Activated naive CD8-positive, alpha-beta T cell treated with anti-CD3 and anti-CD28 coated beads for 36 hours (primary cell): ENCODE measurements at regions not wholly inside any gene's neighbourhood (a gene's known extent, or its start where the extent isn't known, plus 50 kb on each side); places are given as distances from the start of the nearest gene placed in this dataset.

Experiments
- DNase-seq: peaks from one replicate; pipeline ENCODE4 v3.0.0; 2021
- H3K27ac Mint-ChIP-seq: one replicate; pipeline ENCODE4 v1.8.0; 2022; ENCODE audit warnings: mild to moderate bottlenecking, moderate library complexity, mixed read lengths
- H3K27me3 Mint-ChIP-seq: one replicate; pipeline ENCODE4 v1.8.0; 2022; ENCODE audit warnings: mild to moderate bottlenecking, mixed read lengths
- H3K36me3 Mint-ChIP-seq: one replicate; pipeline ENCODE4 v1.8.0; 2021; ENCODE audit warnings: mild to moderate bottlenecking, mixed read lengths
- H3K4me1 Mint-ChIP-seq: one replicate; pipeline ENCODE4 v1.8.0; 2021; ENCODE audit warnings: mixed read lengths
- H3K4me3 Mint-ChIP-seq: one replicate; pipeline ENCODE4 v1.8.0; 2022; ENCODE audit warnings: mild to moderate bottlenecking, moderate library complexity, mixed read lengths
- H3K9me3 Mint-ChIP-seq: one replicate; pipeline ENCODE4 v1.8.0; 2022; ENCODE audit warnings: mixed read lengths

GRCh38 chr2:22879009-22879863, 505.7 kb upstream of the KLHL29 start:
- Mint-ChIP-seq H3K4me1 (no peaks in the 10 kb centered on the region), H3K36me3 (no peaks in the 10 kb centered on the region), H3K9me3 (peaks cover 1% of the 10 kb centered on the region), H3K27ac (no peak overlapping the region), H3K4me3 (no peak overlapping the region), H3K27me3 (no peaks in the 10 kb centered on the region)
- no peak for DNase-seq

DNA sequence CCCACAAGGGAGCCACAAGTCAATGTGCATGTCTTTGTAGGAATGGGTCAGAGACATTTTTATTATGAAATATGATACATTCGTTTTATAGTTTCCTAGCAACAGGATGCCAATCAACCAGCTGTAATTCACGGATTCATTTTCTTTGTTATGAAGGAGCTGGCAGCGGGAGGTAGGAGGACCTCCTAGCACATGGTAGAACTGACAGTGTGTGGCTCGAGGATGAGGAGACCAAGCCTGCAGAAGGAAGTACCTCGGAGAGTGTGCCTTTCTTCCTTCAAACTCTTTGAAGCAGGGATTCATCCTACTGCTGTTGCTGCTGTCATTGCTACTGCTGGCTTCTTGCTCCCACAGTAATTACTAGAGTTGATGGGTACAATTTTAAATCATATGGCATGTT, 504.8 kb upstream of the KLHL29 start:
- no peak for DNase-seq
- no peaks in the 10 kb centered on the region for H3K27me3 Mint-ChIP-seq
- H3K4me3 Mint-ChIP-seq = no peak overlapping the region
- no peaks in the 10 kb centered on the region for H3K4me1 Mint-ChIP-seq
- H3K9me3 Mint-ChIP-seq = peaks cover 1% of the 10 kb centered on the region
- H3K36me3 Mint-ChIP-seq = no peaks in the 10 kb centered on the region
- H3K27ac Mint-ChIP-seq = no peak overlapping the region

DNA sequence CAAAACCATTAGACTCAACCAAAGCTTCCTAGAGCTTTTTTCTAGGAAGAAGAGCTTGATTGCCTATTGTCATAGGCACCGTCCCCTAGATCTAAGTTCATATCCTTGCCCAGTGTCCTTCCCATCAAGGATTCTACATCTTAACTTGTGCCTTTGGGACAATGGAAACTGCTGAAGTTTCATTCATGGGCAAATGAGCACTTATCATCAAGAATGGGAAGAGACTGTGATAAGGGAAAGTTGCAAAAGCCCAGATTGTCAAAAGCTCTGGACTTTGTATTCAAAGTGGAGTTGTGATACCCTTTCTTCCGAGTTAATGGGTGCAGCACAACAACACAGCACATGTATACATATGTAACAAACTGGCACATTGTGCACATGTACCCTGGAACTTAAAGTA, 503.0 kb upstream of the KLHL29 start:
- Mint-ChIP-seq H3K27ac (no peak overlapping the region), H3K4me1 (no peaks in the 10 kb centered on the region), H3K9me3 (no peaks in the 10 kb centered on the region), H3K4me3 (no peak overlapping the region), H3K27me3 (no peaks in the 10 kb centered on the region), H3K36me3 (no peaks in the 10 kb centered on the region)
- no peak for DNase-seq

DNA sequence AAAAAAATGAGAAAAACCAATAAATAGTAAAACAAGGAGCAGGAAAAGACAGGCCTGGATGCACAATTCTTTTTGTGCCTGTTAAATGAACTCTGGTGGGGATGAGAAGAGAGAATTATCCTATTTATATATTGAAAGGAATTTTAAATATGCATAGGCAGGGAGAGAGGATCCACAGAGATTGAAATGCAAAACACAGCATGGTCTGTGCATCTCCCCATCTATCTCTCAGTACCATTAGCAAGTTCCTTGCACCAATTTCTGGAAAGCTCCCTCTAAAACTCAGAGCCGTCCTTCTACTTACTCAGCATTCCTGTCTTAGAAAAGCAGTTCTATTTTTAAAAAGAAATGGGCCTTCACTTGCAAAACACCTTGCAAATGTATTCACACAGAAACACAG, 502.3 kb upstream of the KLHL29 start:
- H3K36me3 Mint-ChIP-seq = no peaks in the 10 kb centered on the region
- no peak for DNase-seq
- no peaks in the 10 kb centered on the region for H3K4me1 Mint-ChIP-seq
- H3K27me3 Mint-ChIP-seq = no peaks in the 10 kb centered on the region
- no peak overlapping the region for H3K27ac Mint-ChIP-seq
- H3K4me3 Mint-ChIP-seq = no peak overlapping the region
- no peaks in the 10 kb centered on the region for H3K9me3 Mint-ChIP-seq

DNA sequence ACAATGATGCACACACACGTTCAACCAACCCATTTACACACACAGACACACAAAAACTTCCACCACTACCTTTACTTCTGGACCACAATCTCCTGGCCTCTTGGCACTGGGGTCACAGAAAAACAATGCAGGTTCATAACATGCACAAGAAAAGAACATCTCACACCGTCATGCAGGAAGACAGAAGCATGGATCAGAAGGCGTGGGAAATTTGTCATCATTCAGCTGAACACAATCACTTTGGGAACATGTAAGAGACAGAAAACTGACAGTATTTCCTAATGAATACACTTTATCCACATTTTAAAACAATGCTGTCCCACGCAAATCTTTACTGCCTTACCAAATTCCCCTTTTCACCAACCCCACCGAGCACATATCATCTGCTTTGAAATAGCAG, 501.9 kb upstream of the KLHL29 start:
- H3K9me3 Mint-ChIP-seq = no peaks in the 10 kb centered on the region
- no peak overlapping the region for H3K27ac Mint-ChIP-seq
- DNase-seq = no peak
- H3K36me3 Mint-ChIP-seq = no peaks in the 10 kb centered on the region
- no peak overlapping the region for H3K4me3 Mint-ChIP-seq
- no peaks in the 10 kb centered on the region for H3K27me3 Mint-ChIP-seq
- H3K4me1 Mint-ChIP-seq = no peaks in the 10 kb centered on the region

GRCh38 chr2:22885245-22885644, 499.7 kb upstream of the KLHL29 start:
- Mint-ChIP-seq H3K27ac (no peak overlapping the region), H3K4me1 (no peaks in the 10 kb centered on the region), H3K9me3 (no peaks in the 10 kb centered on the region), H3K27me3 (no peaks in the 10 kb centered on the region), H3K36me3 (no peaks in the 10 kb centered on the region), H3K4me3 (no peak overlapping the region)
- DNase-seq = no peak

DNA sequence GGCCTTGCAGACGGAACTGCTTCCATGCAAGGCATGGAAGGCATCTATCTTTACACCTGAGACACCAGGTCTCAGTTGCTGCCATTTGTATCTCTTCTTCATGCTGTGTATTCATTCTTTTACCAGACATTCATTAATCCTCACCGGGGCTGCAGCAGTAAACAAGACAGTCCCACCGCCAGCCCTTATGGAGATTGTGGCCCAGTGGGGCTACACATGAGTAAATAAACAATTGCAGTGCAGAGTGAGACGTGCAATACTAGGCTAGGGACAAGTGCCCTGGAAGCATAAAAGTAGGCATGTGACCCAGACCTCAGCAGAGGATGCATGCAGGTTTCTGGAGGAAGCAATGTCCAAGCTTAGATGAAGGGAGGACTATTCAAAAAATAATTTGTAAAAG, 497.6 kb upstream of the KLHL29 start:
- no peak overlapping the region for H3K4me3 Mint-ChIP-seq
- H3K27ac Mint-ChIP-seq = no peak overlapping the region
- DNase-seq = no peak
- no peaks in the 10 kb centered on the region for H3K27me3 Mint-ChIP-seq
- no peaks in the 10 kb centered on the region for H3K4me1 Mint-ChIP-seq
- H3K36me3 Mint-ChIP-seq = no peaks in the 10 kb centered on the region
- no peaks in the 10 kb centered on the region for H3K9me3 Mint-ChIP-seq

GRCh38 chr2:22887845-22888244, 497.1 kb upstream of the KLHL29 start:
- no peaks in the 10 kb centered on the region for H3K4me1 Mint-ChIP-seq
- H3K4me3 Mint-ChIP-seq = no peak overlapping the region
- no peaks in the 10 kb centered on the region for H3K9me3 Mint-ChIP-seq
- H3K27me3 Mint-ChIP-seq = no peaks in the 10 kb centered on the region
- no peak overlapping the region for H3K27ac Mint-ChIP-seq
- H3K36me3 Mint-ChIP-seq = no peaks in the 10 kb centered on the region
- DNase-seq = no peak

DNA sequence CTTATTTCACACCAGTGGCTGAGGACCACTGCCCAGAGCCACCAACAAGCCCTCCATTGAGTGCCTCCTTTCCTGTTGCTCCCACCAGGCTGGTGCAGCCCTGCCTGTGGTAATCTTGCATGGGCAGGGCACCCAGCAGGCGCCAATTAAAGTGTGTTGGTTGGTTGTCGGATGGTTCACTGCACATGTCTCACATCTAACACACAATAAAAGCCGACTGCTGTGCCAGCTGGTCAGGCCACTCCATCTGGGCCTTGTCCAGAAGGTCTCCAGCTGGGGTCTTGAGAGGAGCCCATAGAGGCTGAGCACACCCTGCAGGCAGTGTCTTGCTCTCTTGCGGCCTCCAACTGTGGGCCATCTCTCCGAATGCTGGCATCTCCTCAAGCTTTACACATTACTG, 494.8 kb upstream of the KLHL29 start:
- no peak for DNase-seq
- Mint-ChIP-seq H3K4me1 (no peaks in the 10 kb centered on the region), H3K36me3 (no peaks in the 10 kb centered on the region), H3K27ac (no peak overlapping the region), H3K9me3 (no peaks in the 10 kb centered on the region), H3K27me3 (no peaks in the 10 kb centered on the region), H3K4me3 (no peak overlapping the region)

DNA sequence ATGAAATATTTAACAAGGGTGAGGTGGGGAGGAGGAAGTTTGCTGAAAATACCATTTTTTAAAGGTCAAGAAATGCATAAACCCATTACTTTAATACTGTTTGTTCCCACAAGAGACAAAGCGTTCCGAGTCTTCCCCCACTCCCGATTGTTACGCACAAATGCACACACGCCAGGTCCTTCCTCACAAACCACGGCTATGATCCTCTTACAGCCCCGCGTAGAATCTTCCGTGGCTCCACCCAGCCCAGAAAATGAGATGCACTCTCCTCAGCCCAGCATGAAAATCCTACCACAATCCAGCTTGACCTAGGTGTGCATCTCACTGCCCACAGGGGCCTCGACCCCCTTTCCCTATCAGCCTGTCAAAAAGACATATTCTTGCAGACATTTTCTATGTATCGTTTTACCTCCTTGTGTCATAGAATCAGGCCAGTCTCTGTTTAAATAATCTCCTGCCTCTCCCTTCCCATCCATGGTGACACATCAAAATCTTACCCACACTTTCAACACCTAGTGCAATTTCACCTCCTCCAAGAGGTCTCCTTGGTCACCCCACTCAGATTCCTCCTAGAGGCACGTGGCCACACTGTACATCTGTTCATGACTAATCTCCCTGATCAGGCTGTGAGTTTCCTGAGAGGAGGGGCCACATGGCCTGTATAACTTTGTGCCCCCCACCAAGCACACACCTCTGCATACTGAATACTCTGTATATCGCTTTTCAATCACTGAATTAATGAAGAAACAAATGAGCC, 491.0 kb upstream of the KLHL29 start:
- Mint-ChIP-seq H3K9me3 (no peaks in the 10 kb centered on the region), H3K36me3 (no peaks in the 10 kb centered on the region), H3K4me3 (no peak overlapping the region), H3K4me1 (no peaks in the 10 kb centered on the region), H3K27ac (no peak overlapping the region), H3K27me3 (no peaks in the 10 kb centered on the region)
- no peak for DNase-seq

DNA sequence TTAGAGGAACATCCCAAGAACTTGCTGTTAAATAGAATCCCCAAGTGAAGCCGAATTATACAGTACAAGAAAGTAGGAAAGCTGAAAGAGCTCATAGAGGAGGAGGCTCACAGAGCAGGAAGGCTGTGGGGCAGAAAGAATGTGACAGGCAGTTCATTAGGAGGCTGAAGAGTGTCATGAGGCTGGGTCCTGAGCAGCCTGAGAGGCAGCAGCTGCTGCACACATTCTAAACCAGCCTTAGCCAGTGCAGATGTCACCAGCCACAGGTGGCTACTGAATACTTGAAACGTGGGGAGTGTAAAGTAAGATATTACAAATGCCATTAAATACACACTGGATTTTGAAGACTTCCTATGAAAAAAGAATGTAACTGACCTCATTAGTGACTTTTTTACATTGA, 490.2 kb upstream of the KLHL29 start:
- DNase-seq = no peak
- no peaks in the 10 kb centered on the region for H3K36me3 Mint-ChIP-seq
- no peak overlapping the region for H3K4me3 Mint-ChIP-seq
- no peak overlapping the region for H3K27ac Mint-ChIP-seq
- no peaks in the 10 kb centered on the region for H3K9me3 Mint-ChIP-seq
- peaks cover 3% of the 10 kb centered on the region for H3K27me3 Mint-ChIP-seq
- no peaks in the 10 kb centered on the region for H3K4me1 Mint-ChIP-seq

- no peak overlapping the region for H3K4me3 Mint-ChIP-seq
- H3K27ac Mint-ChIP-seq = no peak overlapping the region
- H3K36me3 Mint-ChIP-seq = no peaks in the 10 kb centered on the region
- DNase-seq = no peak
- no peaks in the 10 kb centered on the region for H3K4me1 Mint-ChIP-seq
- H3K9me3 Mint-ChIP-seq = no peaks in the 10 kb centered on the region
- peaks cover 10% of the 10 kb centered on the region for H3K27me3 Mint-ChIP-seq
Measured at GRCh38 chr2:22897428-22897827, 487.6 kb upstream of the KLHL29 start.

GRCh38 chr2:22900674-22901073, 484.3 kb upstream of the KLHL29 start:
- Mint-ChIP-seq H3K4me1 (no peaks in the 10 kb centered on the region), H3K36me3 (no peaks in the 10 kb centered on the region), H3K9me3 (no peaks in the 10 kb centered on the region), H3K4me3 (no peak overlapping the region), H3K27me3 (peaks cover 10% of the 10 kb centered on the region), H3K27ac (no peak overlapping the region)
- DNase-seq = no peak

GRCh38 chr2:22901471-22902179, 483.4 kb upstream of the KLHL29 start:
- H3K4me3 Mint-ChIP-seq = no peak overlapping the region
- no peak for DNase-seq
- H3K27ac Mint-ChIP-seq = no peak overlapping the region
- no peaks in the 10 kb centered on the region for H3K9me3 Mint-ChIP-seq
- no peaks in the 10 kb centered on the region for H3K4me1 Mint-ChIP-seq
- H3K36me3 Mint-ChIP-seq = no peaks in the 10 kb centered on the region
- peaks cover 10% of the 10 kb centered on the region for H3K27me3 Mint-ChIP-seq

DNA sequence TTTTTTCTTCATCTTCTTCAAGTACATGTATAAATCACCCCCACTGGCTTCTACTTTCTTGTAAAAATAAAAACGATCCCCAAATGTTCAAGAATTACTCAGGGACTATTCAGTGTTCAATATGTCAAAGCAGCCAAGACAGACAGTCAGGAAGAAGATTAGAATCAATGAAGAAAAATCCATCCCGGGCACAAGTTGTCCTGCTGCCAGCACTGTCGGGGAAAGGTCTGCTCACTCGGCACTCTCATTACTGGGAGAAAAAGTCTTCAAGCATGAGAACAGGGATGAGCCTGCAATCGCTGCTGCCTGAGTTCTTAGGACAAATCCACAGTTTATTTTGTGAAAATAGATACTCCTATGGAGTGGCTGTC, 482.8 kb upstream of the KLHL29 start:
- Mint-ChIP-seq H3K27me3 (peaks cover 10% of the 10 kb centered on the region), H3K4me3 (no peak overlapping the region), H3K9me3 (no peaks in the 10 kb centered on the region), H3K4me1 (no peaks in the 10 kb centered on the region), H3K27ac (no peak overlapping the region), H3K36me3 (no peaks in the 10 kb centered on the region)
- no peak for DNase-seq
